HG02970 (cell line): ENCODE measurements at regions not wholly inside any gene's neighbourhood (a gene's known extent, or its start where the extent isn't known, plus 50 kb on each side); places are given as distances from the start of the nearest gene placed in this dataset.
"Not testable (repeated sequence)": the region's sequence is repeated elsewhere in the genome, so short reads cannot be mapped to it uniquely, and the experiment has no call there.

Experiments used
- ATAC-seq: cut with Tn5 transposase; IDR thresholded peaks from one replicate; pipeline ENCODE4 v1.9.1; 2021; ENCODE audit warnings: mild to moderate bottlenecking, moderate library complexity, moderate number of reproducible peaks; ENCODE audit not compliant: unreplicated experiment, low FRiP score

- no peak for ATAC-seq
These were observed 742.6 kb downstream of the FSCB start for GRCh38 chr14:43764433-43764832.

DNA sequence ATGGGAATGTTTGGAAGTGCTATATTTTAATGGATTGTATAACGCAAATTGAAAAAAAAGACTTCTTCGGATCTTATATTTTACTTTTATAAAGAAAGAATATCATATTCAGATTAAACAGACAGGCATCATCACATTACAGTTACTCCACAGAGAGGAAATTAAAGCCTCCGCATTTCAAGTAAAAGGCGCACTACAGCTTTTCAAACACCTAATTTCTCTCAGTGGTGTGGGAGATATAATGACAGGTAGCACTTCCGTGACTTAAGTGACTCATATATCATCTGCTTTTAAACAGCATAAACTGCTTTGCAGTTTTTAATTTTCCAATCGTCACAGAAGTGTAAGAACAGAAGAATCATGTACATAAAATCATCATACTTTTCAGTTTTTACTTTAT, 751.4 kb downstream of the FSCB start:
- ATAC-seq: no peak

DNA sequence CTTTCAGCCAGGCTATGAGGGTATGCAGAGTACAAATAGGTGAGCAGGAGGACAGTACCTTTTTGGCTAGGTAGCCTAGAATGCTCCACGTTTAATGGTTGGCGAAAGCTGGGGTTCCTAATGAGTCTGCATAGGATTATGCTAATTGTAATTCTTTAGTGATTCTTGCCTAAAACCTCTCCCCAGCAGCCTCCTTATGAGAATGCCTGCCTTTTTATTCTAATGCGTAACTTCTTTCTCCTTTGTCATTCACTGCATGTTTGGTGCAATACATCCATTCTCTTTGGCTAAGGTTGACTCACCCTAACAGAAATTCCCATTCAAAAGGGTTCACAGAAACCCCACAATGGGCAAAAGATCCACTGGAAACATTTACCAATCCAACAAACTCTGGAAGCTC, 752.2 kb downstream of the FSCB start:
- no peak for ATAC-seq

DNA sequence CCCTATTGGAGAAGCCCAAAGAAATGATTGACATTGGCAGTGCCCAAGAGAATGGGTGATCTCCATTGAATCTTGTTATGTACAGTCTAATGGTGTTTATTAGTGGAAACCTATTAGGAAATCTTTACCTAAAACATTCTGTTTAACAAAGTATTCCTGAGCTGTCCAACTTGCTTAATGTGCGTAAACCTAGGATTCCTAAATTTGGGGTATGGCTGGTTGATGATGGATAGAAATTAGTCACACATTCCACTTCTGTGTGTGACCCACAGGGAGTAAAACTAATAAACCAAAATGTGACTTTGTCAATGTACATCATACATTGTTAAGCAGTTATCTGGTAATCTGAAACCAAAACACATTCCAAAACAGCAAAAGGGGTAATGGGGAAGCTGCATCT, 761.3 kb downstream of the FSCB start:
- no peak for ATAC-seq

DNA sequence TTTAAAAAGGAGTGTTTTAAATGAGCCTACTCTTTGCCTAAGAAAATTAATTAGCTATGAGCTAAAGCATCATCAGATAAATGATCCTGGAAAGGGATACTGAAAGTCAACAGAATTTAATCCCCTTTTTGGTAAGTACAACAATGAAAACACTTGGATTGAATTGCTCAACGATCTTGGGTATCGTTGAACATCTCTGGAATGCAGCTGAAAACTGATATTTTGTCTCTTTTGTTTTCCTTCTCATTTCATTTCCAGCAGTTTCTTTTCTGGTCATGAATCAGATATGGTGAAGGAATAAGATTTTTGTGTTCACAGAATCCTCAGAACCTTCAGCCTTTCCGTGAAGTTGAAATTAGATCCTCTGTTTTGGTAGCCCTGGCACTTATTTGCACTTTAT, 771.2 kb downstream of the FSCB start:
- no peak for ATAC-seq

GRCh38 chr14:43729143-43729542, 777.9 kb downstream of the FSCB start:
- no peak for ATAC-seq

- no peak for ATAC-seq
These were observed 800.2 kb downstream of the FSCB start for GRCh38 chr14:43706900-43707299.

- not testable (repeated sequence) for ATAC-seq
These were observed 808.4 kb downstream of the FSCB start for GRCh38 chr14:43698561-43699284.

DNA sequence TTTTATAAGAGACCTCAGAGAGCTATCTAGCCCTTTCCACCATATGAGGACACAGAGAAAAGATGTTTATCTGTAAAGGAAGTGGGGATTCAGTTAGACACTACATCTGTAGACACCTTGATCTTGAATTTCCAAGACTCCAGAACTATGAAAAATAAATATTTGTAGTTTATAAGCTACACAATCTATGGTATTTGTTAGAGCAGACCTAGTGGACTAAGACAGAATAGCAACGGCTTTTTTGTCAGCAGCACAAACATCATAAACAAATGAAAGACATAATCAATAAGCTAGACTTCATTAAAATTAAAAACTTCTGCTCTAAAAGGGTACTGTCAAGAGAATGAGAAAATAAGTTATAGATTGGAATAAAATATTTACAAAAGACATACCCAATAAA, 810.1 kb downstream of the FSCB start:
- no peak for ATAC-seq

DNA sequence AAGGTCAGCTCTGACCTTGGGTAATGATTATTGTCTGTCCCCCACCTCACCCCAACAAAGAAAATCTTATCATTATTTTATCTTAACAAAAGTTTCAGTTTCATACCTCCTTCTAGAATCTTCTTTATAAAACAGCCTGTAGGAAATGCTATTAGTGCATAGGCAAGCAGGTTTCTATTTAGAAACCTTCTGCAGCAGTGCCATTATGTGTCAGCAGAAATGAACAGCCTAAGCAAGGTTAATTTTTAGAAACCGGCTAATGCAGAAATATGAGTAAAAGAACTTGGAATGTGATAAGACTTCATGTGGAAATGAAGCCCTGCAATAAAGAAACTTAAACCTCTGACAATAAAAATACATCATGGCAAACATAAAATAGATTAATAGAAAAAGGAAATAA, 814.4 kb downstream of the FSCB start:
- ATAC-seq: no peak

- no peak for ATAC-seq
These were observed 819.2 kb downstream of the FSCB start for GRCh38 chr14:43687921-43688320.

- no peak for ATAC-seq
These were observed 829.5 kb downstream of the FSCB start for GRCh38 chr14:43677581-43677980.

DNA sequence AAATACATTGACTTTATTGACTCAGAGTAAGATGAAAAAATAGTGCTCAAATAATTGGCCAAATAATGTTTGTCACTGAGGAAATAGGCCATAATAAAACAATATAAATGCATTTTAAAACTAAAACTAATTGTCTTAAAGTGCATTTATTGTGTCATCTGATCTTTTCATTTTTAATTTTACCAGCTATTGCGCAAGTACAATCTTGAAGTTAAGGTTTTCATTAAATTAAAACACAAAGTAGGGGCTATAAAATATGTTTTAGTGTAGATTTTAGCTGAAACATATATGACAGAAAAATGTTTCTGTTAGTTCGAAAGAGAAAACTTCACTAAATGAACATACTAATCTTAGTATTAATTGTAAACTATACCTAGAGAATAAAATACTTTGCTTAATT, 832.8 kb downstream of the FSCB start:
- no peak for ATAC-seq

DNA sequence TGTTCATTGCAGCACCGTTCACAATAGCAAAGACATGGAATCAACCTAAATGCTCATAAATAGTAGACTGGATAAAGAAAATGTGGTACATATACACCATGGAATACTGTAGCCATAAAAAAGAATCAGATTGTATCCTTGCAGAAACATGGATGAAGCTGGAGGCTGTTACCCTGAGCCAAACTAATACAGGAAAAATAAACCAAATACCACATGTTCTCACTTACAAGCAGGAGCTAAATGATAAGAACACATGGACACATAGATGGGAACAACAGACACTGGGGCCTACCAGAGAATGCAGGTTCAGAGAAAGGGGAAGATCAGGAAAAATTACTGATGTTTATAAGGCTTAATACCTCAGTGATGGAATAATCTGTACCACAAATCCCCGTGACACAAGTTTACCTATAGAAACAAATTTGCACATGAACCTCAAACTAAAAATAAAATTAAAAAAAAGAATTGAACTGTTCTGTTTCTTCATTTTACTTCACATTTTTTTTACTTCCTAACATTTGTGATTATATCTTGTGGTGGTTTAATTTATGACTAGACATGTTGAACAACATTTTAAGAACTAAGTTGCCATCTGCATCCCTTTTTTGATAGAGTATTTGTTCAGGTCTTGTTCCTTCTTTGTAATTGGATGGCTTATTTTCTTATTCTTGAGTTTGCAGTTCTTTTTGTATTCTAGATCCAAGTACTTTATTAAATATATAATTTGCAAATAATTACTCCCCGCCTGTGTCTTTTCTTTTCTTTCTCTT, 835.2 kb downstream of the FSCB start:
- no peak for ATAC-seq

GRCh38 chr14:43669355-43669754, 837.7 kb downstream of the FSCB start:
- ATAC-seq: no peak

- no peak for ATAC-seq
These were observed 841.4 kb downstream of the FSCB start for GRCh38 chr14:43665570-43666267.

DNA sequence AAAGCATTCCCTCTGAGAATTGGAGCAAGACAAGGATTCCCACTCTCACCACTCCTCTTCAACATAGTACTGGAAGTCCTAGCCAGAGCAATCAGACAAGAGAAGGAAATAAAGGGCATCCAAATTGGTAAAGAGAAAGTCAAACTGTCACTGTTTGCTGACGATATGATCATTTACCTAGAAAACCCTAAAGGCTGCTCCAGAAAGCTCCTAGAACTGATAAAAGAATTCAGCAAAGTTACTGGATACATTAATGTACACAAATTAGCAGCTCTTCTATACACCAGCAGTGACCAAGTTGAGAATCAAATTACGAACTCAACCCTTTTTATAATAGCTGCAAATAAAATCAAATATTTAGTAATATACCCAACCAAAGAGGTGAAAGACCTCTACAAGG, 851.9 kb downstream of the FSCB start:
- not testable (repeated sequence) for ATAC-seq

- no peak for ATAC-seq
These were observed 855.2 kb downstream of the FSCB start for GRCh38 chr14:43651896-43652295.

DNA sequence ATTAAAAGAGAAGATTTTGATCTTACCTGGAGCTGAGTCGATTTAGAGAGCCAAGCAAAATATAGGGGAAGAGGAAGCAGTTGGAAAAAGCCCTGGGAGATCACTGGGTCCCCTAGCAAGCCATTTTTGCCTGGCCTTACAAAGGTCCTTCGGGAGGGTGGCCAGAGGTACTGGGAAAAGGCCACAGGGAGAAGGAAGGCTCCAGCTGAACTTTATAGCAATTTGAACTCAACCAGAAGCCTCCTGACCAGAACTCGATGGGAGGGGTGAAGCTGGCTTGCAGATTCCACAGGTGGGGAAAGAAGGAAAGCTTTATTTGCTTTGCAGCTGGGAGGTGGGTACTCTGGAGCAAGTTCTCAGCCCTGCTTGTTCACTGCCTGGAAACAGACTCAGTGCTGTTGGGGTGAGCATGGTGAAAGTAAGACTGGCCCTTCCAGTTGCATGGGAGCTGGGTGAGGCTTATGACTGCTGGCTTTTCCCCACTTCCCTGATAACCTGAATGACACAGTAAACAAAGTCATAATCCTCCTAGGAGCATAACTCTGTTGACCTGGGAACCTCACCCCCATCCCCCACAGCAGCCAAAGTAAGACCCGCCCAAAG, 855.8 kb downstream of the FSCB start:
- ATAC-seq: no peak

DNA sequence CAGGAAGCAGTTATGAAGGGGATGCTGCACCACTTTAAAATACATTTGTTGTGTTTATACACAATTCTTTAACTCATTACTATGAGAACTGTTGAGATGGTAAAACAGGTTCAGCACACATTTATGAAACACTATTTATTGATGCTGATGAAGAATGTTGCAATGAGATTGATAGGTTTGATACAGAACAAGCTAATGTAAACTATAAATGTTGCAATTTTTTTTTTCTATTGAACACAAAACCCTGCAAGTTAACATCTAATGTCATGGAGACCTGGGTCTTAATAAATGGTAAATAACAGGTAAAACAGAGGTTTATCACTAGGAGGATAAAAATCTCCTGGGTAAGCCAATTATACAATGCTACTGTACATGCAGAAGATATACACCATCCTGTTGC, 857.6 kb downstream of the FSCB start:
- no peak for ATAC-seq

DNA sequence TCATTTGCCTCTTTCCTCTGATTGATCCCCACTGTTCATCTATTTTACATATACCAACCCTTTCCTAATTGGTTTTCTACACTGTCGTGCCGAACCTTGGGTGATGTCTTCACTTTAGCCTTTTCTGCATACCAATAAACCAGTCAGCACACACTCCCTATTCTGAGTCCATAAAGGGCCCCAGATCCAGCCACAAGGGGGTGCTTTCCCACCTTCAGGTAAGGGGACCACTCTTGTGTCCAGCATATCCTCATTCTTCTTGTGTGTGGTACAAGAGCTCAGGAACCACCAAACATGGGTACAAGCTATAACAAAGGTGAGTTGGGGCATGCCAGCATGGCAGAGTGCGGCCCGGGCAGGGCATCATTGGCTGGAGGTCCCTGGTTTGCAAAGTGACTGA, 859.8 kb downstream of the FSCB start:
- no peak for ATAC-seq
